ENCODE measurements at regions not wholly inside any gene's neighbourhood (a gene's known extent, or its start where the extent isn't known, plus 50 kb on each side); places are given as distances from the start of the nearest gene placed in this dataset.

- intact Hi-C loops (cut with micrococcal nuclease; ENCODE audit: unreplicated experiment) (no loop called here), in situ Hi-C loops (cut with HindIII; ENCODE audit: low pct_unique_long_range_greater_than_20kb, low sequenced_read_pairs) (no loop called here)
- no TSS peak for BruUV-seq (replicated peaks)
- no peaks in the 10 kb centered on the region for H3K9me3 ChIP-seq (ENCODE audit: control insufficient read depth, insufficient read depth, low read depth, low read length)
- peaks cover 3% of the 10 kb centered on the region; the same call in 1 of the 2 replicates for H3K4me1 ChIP-seq (ENCODE audit: control insufficient read depth, insufficient read depth, low read length)
- H3K27me3 ChIP-seq (ENCODE audit: control insufficient read depth, insufficient read depth, low read length) = no peaks in the 10 kb centered on the region; the same call in 1 of the 2 replicates
- no peak overlapping the region for H3K27ac ChIP-seq (ENCODE audit: low read length)
- DNase-seq (ENCODE audit: low read depth, low spot score) = no peak
- TF ChIP-seq POLR2AphosphoS5 (IDR thresholded peaks at IDR 0.05; ENCODE audit: low read depth, low read length) = no peak
- TF ChIP-seq REST (IDR thresholded peaks at IDR 0.05; ENCODE audit: insufficient read depth in 1 of 2, low read depth in 2 of 2, low read length in 1 of 2) = no peak
- no peak for TF ChIP-seq CTCF (IDR thresholded peaks at IDR 0.05)
- TF ChIP-seq SIN3A (IDR thresholded peaks at IDR 0.05; ENCODE audit: borderline replicate concordance, insufficient read depth, low read depth, low read length) = no peak
- no peak for TF ChIP-seq TCF7L2 (IDR thresholded peaks at IDR 0.05; ENCODE audit: low read depth, low read length)
- ChIA-PET CTCF (no interaction called here), POLR2A (interaction anchor here (0.7 kb wide), 1 partner anchor 333 kb away, joined by 5 read pairs; no protein-coding TSS in a partner anchor)
- H3K36me3 ChIP-seq (ENCODE audit: control insufficient read depth, insufficient read depth, low read length) = no peaks in the 10 kb centered on the region
- H3K4me3 ChIP-seq (ENCODE audit: low read depth in 2 of 2, low read length in 2 of 2) = no peak overlapping the region
- no peak for ATAC-seq
Observed at GRCh38 chr1:54456921-54457529, 50.8 kb upstream of the SSBP3 start.

GRCh38 chr1:54456361-54456760 lies 50.2 kb upstream of the SSBP3 start:
- H3K36me3 ChIP-seq (ENCODE audit: control insufficient read depth, insufficient read depth, low read length) = no peaks in the 10 kb centered on the region
- no peak overlapping the region for H3K4me3 ChIP-seq (ENCODE audit: low read depth in 2 of 2, low read length in 2 of 2)
- peaks cover 3% of the 10 kb centered on the region; the same call in 1 of the 2 replicates for H3K4me1 ChIP-seq (ENCODE audit: control insufficient read depth, insufficient read depth, low read length)
- intact Hi-C loops (cut with micrococcal nuclease; ENCODE audit: unreplicated experiment) (no loop called here), in situ Hi-C loops (cut with HindIII; ENCODE audit: low pct_unique_long_range_greater_than_20kb, low sequenced_read_pairs) (no loop called here)
- TF ChIP-seq POLR2AphosphoS5 (IDR thresholded peaks at IDR 0.05; ENCODE audit: low read depth, low read length) (no peak), REST (IDR thresholded peaks at IDR 0.05; ENCODE audit: insufficient read depth in 1 of 2, low read depth in 2 of 2, low read length in 1 of 2) (no peak), CTCF (IDR thresholded peaks at IDR 0.05) (no peak)
- H3K9me3 ChIP-seq (ENCODE audit: control insufficient read depth, insufficient read depth, low read depth, low read length) = no peaks in the 10 kb centered on the region
- ATAC-seq (no peak), DNase-seq (ENCODE audit: low read depth, low spot score) (no peak)
- no TSS peak for BruUV-seq (replicated peaks)
- no peaks in the 10 kb centered on the region; the same call in 1 of the 2 replicates for H3K27me3 ChIP-seq (ENCODE audit: control insufficient read depth, insufficient read depth, low read length)
- CTCF ChIA-PET = no interaction called here
- H3K27ac ChIP-seq (ENCODE audit: low read length) = no peak overlapping the region
- POLR2A ChIA-PET = no interaction called here

Data from Panc1 (cell line).